ENCODE measurements at regions not wholly inside any gene's neighbourhood (a gene's known extent, or its start where the extent isn't known, plus 50 kb on each side); places are given as distances from the start of the nearest gene placed in this dataset.

DNA sequence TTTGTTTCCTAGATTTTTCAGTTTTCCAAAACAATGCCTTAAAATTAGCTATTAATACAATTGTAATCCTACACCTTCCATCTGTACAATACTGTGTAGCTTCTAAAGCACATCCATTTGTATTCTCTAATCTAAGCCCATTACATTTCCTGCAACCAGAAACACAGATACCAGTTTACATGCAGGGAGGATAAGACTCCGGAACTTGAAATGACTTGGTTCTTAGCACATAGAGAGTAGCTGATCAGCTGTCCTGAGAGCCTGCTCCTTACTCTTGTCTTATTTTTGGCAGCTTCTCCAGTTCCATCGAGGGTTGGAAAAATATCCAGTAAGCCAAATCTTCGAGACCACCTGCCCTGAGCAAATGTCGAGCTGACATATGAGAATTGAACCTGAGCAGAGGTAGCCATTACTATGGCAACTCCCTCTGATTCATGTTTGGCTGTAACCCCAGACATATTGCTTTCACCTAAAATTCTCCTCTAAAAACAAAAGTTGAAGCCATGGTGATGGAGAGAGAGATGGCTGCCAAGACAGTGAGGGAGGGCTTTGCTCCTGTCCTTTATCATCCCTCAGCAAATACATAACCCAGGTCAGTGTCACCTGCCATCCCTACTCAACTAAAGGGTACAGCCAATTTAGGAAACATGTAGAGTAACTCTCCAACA lies 542.8 kb downstream of the IRS1 start:
- peaks cover 13% of the 10 kb centered on the region for H3K4me1 ChIP-seq
- ATAC-seq (peak in 1 of 2 experiments; percentile 23; a peak in 1 of 6 replicates), DNase-seq (ENCODE audit: low read depth in 1 of 2, low spot score in 1 of 2) (no peak), FAIRE-seq (no peak)
- peak overlapping the region; percentile 52 to 66 for H3K27ac ChIP-seq
- H3K4me2 ChIP-seq, result peak overlapping the region; percentile 50; the same call in 1 of the 3 replicates
- H3K4me3 ChIP-seq, result no peak overlapping the region
- TF ChIP-seq EHMT2 (IDR thresholded peaks at IDR 0.05; ENCODE audit: low read depth), result no peak
- no peak for TF ChIP-seq SMC3 (IDR thresholded peaks at IDR 0.05)
- TF ChIP-seq CBX2 (IDR thresholded peaks at IDR 0.05; ENCODE audit: borderline replicate concordance, low read depth), result no peak
- TF ChIP-seq CEBPB (IDR thresholded peaks at IDR 0.05), result no peak
- no peak for TF ChIP-seq JUN (IDR thresholded peaks at IDR 0.05)
- TF ChIP-seq FOSB (CRISPR knock-in tag; IDR thresholded peaks at IDR 0.05), result no peak
- no peak for TF ChIP-seq ZSCAN20 (CRISPR knock-in tag; IDR thresholded peaks at IDR 0.05)
- TF ChIP-seq HOXA7 (CRISPR knock-in tag; IDR thresholded peaks at IDR 0.05), result no peak
- TF ChIP-seq CBX8 (IDR thresholded peaks at IDR 0.05), result no peak
- TF ChIP-seq EP300 (IDR thresholded peaks at IDR 0.05), result no peak
- no peak for TF ChIP-seq KDM1A (IDR thresholded peaks at IDR 0.05; ENCODE audit: low read depth)
- TF ChIP-seq, protein P1, sequence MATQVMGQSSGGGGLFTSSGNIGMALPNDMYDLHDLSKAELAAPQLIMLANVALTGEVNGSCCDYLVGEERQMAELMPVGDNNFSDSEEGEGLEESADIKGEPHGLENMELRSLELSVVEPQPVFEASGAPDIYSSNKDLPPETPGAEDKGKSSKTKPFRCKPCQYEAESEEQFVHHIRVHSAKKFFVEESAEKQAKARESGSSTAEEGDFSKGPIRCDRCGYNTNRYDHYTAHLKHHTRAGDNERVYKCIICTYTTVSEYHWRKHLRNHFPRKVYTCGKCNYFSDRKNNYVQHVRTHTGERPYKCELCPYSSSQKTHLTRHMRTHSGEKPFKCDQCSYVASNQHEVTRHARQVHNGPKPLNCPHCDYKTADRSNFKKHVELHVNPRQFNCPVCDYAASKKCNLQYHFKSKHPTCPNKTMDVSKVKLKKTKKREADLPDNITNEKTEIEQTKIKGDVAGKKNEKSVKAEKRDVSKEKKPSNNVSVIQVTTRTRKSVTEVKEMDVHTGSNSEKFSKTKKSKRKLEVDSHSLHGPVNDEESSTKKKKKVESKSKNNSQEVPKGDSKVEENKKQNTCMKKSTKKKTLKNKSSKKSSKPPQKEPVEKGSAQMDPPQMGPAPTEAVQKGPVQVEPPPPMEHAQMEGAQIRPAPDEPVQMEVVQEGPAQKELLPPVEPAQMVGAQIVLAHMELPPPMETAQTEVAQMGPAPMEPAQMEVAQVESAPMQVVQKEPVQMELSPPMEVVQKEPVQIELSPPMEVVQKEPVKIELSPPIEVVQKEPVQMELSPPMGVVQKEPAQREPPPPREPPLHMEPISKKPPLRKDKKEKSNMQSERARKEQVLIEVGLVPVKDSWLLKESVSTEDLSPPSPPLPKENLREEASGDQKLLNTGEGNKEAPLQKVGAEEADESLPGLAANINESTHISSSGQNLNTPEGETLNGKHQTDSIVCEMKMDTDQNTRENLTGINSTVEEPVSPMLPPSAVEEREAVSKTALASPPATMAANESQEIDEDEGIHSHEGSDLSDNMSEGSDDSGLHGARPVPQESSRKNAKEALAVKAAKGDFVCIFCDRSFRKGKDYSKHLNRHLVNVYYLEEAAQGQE (IDR thresholded peaks at IDR 0.05), result no peak
- TF ChIP-seq FOSL2 (IDR thresholded peaks at IDR 0.05), result no peak
- TF ChIP-seq FOSL2 (CRISPR knock-in tag; IDR thresholded peaks at IDR 0.05), result no peak
- TF ChIP-seq RNF2 (IDR thresholded peaks at IDR 0.05; ENCODE audit: borderline replicate concordance, low read depth), result no peak
- TF ChIP-seq RFX5 (IDR thresholded peaks at IDR 0.05), result no peak
- TF ChIP-seq ESRRA (IDR thresholded peaks at IDR 0.05; ENCODE audit: borderline replicate concordance, low read length), result no peak
- no peak for TF ChIP-seq ZFP36 (IDR thresholded peaks at IDR 0.05; ENCODE audit: borderline replicate concordance, partially characterized antibody)
- TF ChIP-seq, protein P2, sequence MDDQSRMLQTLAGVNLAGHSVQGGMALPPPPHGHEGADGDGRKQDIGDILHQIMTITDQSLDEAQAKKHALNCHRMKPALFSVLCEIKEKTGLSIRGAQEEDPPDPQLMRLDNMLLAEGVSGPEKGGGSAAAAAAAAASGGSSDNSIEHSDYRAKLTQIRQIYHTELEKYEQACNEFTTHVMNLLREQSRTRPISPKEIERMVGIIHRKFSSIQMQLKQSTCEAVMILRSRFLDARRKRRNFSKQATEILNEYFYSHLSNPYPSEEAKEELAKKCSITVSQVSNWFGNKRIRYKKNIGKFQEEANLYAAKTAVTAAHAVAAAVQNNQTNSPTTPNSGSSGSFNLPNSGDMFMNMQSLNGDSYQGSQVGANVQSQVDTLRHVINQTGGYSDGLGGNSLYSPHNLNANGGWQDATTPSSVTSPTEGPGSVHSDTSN (IDR thresholded peaks at IDR 0.05), result no peak
- TF ChIP-seq NPAS2 (CRISPR knock-in tag; IDR thresholded peaks at IDR 0.05; ENCODE audit: borderline replicate concordance), result no peak
- H3K9me3 ChIP-seq, result peaks cover 4% of the 10 kb centered on the region; the same call in 1 of the 3 replicates
- CTCF ChIA-PET, result no interaction called here
- POLR2A ChIA-PET, result no interaction called here
- WGBS (ENCODE audit: missing lambda C conversion rate), result 88% methylated on average over 4 of the region's 4 CpGs

DNA sequence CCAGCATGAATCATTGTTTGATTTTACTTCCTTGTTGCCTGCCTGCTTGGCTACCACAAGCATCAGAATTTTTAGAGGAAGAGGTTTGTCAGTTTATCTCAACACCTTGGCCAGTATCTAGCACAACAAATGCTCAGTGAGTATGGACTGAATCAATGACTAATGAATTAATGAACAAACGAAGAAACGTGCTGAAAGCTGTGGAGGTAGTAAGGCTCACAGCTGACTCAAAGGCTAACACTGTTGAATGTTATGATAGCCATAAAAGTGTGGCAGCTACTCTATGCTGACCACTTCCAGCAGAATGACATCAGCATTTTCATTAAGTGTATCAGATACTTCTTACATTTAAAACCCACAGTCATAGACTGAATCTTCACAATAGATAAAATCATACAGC lies 543.4 kb downstream of the IRS1 start:
- H3K4me3 ChIP-seq, result no peak overlapping the region
- peak overlapping the region; percentile 50 for H3K4me2 ChIP-seq
- no peak for FAIRE-seq
- CTCF ChIA-PET, result no interaction called here
- H3K4me1 ChIP-seq, result peaks cover 13% of the 10 kb centered on the region
- H3K27ac ChIP-seq, result peak overlapping the region; percentile 52 to 66
- H3K9me3 ChIP-seq, result 0 out of 3 replicates have a peak, but pooled peaks cover 6% of the 10 kb centered on the region
- WGBS (ENCODE audit: missing lambda C conversion rate), result 4% methylated on average over 2 of the region's 2 CpGs
- TF ChIP-seq, protein P3, sequence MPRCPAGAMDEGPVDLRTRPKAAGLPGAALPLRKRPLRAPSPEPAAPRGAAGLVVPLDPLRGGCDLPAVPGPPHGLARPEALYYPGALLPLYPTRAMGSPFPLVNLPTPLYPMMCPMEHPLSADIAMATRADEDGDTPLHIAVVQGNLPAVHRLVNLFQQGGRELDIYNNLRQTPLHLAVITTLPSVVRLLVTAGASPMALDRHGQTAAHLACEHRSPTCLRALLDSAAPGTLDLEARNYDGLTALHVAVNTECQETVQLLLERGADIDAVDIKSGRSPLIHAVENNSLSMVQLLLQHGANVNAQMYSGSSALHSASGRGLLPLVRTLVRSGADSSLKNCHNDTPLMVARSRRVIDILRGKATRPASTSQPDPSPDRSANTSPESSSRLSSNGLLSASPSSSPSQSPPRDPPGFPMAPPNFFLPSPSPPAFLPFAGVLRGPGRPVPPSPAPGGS (IDR thresholded peaks at IDR 0.05), result no peak
- TF ChIP-seq ZFP36 (IDR thresholded peaks at IDR 0.05; ENCODE audit: borderline replicate concordance, partially characterized antibody) (no peak), NFE2L2 (conservative IDR thresholded peaks at IDR 0.05; ENCODE audit: low read length) (0 out of 2 replicates have a peak, but pooled peaks have one; percentile 17), BHLHE40 (IDR thresholded peaks at IDR 0.05; ENCODE audit: low read depth, low read length) (0 out of 2 replicates have a peak, but pooled peaks have one; percentile 50), MAFK (IDR thresholded peaks at IDR 0.05; ENCODE audit: partially characterized antibody) (peak; percentile 57), JUNB (IDR thresholded peaks at IDR 0.05) (peak; percentile 18; the same call in 1 of the 2 replicates), FOSL2 (IDR thresholded peaks at IDR 0.05) (no peak), FOSL2 (CRISPR knock-in tag; IDR thresholded peaks at IDR 0.05) (peak; percentile 67), JUN (IDR thresholded peaks at IDR 0.05) (no peak)
- TF ChIP-seq, protein P4, sequence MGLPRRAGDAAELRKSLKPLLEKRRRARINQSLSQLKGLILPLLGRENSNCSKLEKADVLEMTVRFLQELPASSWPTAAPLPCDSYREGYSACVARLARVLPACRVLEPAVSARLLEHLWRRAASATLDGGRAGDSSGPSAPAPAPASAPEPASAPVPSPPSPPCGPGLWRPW (IDR thresholded peaks at IDR 0.05), result no peak
- ATAC-seq, result peak; percentile 34 to 73; a peak in 4 of 6 replicates
- POLR2A ChIA-PET, result no interaction called here
- DNase-seq (ENCODE audit: low read depth in 1 of 2, low spot score in 1 of 2), result peak; percentile 1 to 53

All from A549 (cell line).